HEK293 (cell line): ENCODE measurements at regions not wholly inside any gene's neighbourhood (a gene's known extent, or its start where the extent isn't known, plus 50 kb on each side); places are given as distances from the start of the nearest gene placed in this dataset.

ENCODE experiments used
- SCRT1 ChIP-seq: fragments of 450-650 bp; formaldehyde crosslinking; IDR thresholded peaks from 2 replicates; pipeline ENCODE4 v1.5.1; 2016; ENCODE audit warnings: missing biosample characterization, missing genetic modification characterization, borderline replicate concordance
- ZNF10 ChIP-seq: fragments of 450-650 bp; formaldehyde crosslinking; IDR thresholded peaks from 2 replicates; pipeline ENCODE4 v1.5.1; 2017; ENCODE audit warnings: missing biosample characterization, missing genetic modification characterization
- ZNF140 ChIP-seq: fragments of 450-650 bp; formaldehyde crosslinking; IDR thresholded peaks from 2 replicates; pipeline ENCODE4 v1.5.1; 2016; ENCODE audit warnings: missing biosample characterization, missing genetic modification characterization
- ZNF221 ChIP-seq: fragments of 450-650 bp; formaldehyde crosslinking; IDR thresholded peaks from 2 replicates; pipeline ENCODE4 v1.5.1; 2017; ENCODE audit warnings: missing biosample characterization, missing genetic modification characterization, borderline replicate concordance
- TF ChIP-seq, protein P1 (sequence below): fragments of 450-650 bp; formaldehyde crosslinking; IDR thresholded peaks from 2 replicates; pipeline ENCODE4 v1.5.1; 2016; ENCODE audit warnings: missing biosample characterization, missing genetic modification characterization

- TF ChIP-seq ZNF221 (tag by site-specific recombination) (no peak), ZNF10 (tag by site-specific recombination) (no peak), ZNF140 (tag by site-specific recombination) (no peak), SCRT1 (no peak)
- TF ChIP-seq, protein P1, sequence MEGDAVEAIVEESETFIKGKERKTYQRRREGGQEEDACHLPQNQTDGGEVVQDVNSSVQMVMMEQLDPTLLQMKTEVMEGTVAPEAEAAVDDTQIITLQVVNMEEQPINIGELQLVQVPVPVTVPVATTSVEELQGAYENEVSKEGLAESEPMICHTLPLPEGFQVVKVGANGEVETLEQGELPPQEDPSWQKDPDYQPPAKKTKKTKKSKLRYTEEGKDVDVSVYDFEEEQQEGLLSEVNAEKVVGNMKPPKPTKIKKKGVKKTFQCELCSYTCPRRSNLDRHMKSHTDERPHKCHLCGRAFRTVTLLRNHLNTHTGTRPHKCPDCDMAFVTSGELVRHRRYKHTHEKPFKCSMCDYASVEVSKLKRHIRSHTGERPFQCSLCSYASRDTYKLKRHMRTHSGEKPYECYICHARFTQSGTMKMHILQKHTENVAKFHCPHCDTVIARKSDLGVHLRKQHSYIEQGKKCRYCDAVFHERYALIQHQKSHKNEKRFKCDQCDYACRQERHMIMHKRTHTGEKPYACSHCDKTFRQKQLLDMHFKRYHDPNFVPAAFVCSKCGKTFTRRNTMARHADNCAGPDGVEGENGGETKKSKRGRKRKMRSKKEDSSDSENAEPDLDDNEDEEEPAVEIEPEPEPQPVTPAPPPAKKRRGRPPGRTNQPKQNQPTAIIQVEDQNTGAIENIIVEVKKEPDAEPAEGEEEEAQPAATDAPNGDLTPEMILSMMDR (tag by site-specific recombination): no peak
Observed at GRCh38 chr15:35168464-35168863, 83.4 kb upstream of the NANOGP8 start.
